Chondrocyte (in vitro differentiated cells): ENCODE measurements at regions not wholly inside any gene's neighbourhood (a gene's known extent, or its start where the extent isn't known, plus 50 kb on each side); places are given as distances from the start of the nearest gene placed in this dataset.

Source experiments
- DNase-seq: peaks from one replicate; pipeline ENCODE4 v3.0.0; 2021; ENCODE audit warnings: mixed read lengths, low spot score
- H3K27ac Mint-ChIP-seq: one replicate; pipeline ENCODE4 v1.8.0; 2021; ENCODE audit warnings: mild to moderate bottlenecking, moderate library complexity, mixed read lengths; ENCODE audit not compliant: unreplicated experiment
- H3K27me3 Mint-ChIP-seq: 2 replicates; pipeline ENCODE4 v1.8.0; 2021; ENCODE audit warnings: low read depth, mixed read lengths
- H3K36me3 Mint-ChIP-seq: 2 replicates; pipeline ENCODE4 v1.8.0; 2021; ENCODE audit warnings: low read depth, mixed read lengths
- H3K4me1 Mint-ChIP-seq: 2 replicates; pipeline ENCODE4 v1.8.0; 2021; ENCODE audit warnings: low read depth, mild to moderate bottlenecking, mixed read lengths
- H3K4me3 Mint-ChIP-seq: one replicate; pipeline ENCODE4 v1.8.0; 2021; ENCODE audit warnings: mild to moderate bottlenecking, moderate library complexity, mixed read lengths; ENCODE audit not compliant: unreplicated experiment
- H3K9me3 Mint-ChIP-seq: 2 replicates; pipeline ENCODE4 v1.8.0; 2021; ENCODE audit warnings: low read depth, mixed read lengths
- TF ChIP-seq, protein P1 (sequence below): fragments of 200-600 bp; sonication (generic); IDR thresholded peaks from 2 replicates; pipeline ENCODE4 v1.5.0; 2021; ENCODE audit warnings: antibody characterized with exemption, mild to moderate bottlenecking, moderate library complexity

DNA sequence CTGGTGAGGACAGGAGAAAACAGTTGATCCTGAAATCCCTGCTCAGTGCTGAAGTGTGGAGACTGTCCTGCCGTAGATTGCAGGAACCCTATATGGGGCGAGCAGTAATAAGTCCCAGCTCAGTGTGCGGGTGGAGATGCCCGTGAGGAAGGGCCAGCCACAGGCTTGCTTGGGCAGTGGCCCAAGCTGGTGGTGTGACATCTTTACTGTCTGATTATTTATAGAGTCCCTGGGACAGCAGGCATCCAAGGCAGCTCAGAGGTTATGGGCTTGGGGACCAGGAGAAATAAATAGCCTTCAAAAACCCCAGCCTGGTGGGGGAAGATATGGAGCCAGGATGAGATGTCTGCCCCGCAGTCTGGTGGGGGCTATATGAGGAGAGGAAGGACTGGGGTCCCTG is 170.7 kb upstream of the POU3F1 start:
- H3K36me3 Mint-ChIP-seq = no peaks in the 10 kb centered on the region

DNA sequence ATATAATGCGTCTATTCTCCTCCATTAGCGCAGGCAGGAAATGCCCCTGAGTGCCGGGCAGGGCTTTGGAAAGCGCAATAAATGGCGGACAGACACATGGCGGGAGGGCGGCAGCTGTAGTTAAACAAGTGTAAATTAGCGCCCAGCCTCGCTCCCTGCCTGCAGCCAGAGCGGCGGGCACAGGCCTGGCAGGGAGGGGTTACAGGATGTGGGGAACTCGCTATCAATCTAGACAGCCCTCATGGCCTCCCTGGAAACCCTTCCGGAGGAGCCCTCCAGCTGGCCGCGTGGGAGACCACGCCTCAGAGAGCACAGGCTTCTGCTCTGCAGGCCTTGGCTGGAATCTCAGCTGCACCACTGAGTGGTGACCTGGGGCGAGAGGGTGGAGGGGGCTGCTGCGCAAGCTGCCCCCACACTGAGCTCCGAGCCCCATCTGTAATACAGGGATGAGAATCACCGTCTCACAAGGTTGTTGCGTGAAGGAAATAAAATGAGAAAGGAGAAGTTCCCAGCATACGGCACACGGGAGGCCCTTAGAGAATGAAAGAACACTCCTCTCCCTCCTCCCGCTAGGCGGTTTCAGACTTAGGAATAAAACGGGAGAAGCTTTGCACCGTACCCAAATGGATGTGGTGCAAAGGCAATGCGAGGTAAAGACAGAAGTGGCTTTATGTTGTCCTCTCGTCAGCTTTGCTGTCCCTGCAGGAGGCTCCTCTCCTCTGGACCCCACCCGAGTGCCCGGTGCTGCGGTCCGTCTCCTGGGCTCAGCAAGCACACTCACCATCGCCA is 167.2 kb upstream of the POU3F1 start:
- TF ChIP-seq, protein P1, sequence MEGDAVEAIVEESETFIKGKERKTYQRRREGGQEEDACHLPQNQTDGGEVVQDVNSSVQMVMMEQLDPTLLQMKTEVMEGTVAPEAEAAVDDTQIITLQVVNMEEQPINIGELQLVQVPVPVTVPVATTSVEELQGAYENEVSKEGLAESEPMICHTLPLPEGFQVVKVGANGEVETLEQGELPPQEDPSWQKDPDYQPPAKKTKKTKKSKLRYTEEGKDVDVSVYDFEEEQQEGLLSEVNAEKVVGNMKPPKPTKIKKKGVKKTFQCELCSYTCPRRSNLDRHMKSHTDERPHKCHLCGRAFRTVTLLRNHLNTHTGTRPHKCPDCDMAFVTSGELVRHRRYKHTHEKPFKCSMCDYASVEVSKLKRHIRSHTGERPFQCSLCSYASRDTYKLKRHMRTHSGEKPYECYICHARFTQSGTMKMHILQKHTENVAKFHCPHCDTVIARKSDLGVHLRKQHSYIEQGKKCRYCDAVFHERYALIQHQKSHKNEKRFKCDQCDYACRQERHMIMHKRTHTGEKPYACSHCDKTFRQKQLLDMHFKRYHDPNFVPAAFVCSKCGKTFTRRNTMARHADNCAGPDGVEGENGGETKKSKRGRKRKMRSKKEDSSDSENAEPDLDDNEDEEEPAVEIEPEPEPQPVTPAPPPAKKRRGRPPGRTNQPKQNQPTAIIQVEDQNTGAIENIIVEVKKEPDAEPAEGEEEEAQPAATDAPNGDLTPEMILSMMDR = no peak
- H3K9me3 Mint-ChIP-seq = no peaks in the 10 kb centered on the region
- H3K36me3 Mint-ChIP-seq = no peaks in the 10 kb centered on the region
- DNase-seq = no peak
- H3K4me1 Mint-ChIP-seq = peaks cover 8% of the 10 kb centered on the region
- peaks cover 7% of the 10 kb centered on the region for H3K27me3 Mint-ChIP-seq
- no peak overlapping the region for H3K27ac Mint-ChIP-seq
- no peak overlapping the region for H3K4me3 Mint-ChIP-seq

More for the DNA sequence above, 170.7 kb upstream of the POU3F1 start:
- H3K27ac Mint-ChIP-seq = no peak overlapping the region
- DNase-seq = no peak
- H3K4me1 Mint-ChIP-seq = peaks cover 33% of the 10 kb centered on the region
- H3K4me3 Mint-ChIP-seq = no peak overlapping the region
- H3K9me3 Mint-ChIP-seq = no peaks in the 10 kb centered on the region
- no peaks in the 10 kb centered on the region for H3K27me3 Mint-ChIP-seq
- TF ChIP-seq, protein P1 = no peak

DNA sequence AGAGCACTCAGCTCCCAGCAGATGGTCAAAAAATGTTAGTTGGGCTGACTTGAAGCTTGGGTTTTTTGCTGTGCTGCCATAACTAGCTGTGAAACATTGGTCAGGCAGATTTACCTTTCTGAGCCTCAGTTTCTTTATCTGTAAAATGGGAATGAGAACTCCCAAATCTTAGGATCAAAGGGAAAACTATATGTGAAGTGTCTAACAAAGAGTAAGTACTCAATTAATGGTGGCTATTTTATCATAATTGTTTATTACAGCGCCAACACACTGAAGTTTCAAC is 164.2 kb upstream of the POU3F1 start:
- no peak for DNase-seq
- no peaks in the 10 kb centered on the region for H3K4me1 Mint-ChIP-seq
- TF ChIP-seq, protein P1 = no peak
- no peaks in the 10 kb centered on the region for H3K36me3 Mint-ChIP-seq
- peaks cover 7% of the 10 kb centered on the region for H3K27me3 Mint-ChIP-seq
- no peaks in the 10 kb centered on the region for H3K9me3 Mint-ChIP-seq
- H3K4me3 Mint-ChIP-seq = no peak overlapping the region
- H3K27ac Mint-ChIP-seq = no peak overlapping the region

DNA sequence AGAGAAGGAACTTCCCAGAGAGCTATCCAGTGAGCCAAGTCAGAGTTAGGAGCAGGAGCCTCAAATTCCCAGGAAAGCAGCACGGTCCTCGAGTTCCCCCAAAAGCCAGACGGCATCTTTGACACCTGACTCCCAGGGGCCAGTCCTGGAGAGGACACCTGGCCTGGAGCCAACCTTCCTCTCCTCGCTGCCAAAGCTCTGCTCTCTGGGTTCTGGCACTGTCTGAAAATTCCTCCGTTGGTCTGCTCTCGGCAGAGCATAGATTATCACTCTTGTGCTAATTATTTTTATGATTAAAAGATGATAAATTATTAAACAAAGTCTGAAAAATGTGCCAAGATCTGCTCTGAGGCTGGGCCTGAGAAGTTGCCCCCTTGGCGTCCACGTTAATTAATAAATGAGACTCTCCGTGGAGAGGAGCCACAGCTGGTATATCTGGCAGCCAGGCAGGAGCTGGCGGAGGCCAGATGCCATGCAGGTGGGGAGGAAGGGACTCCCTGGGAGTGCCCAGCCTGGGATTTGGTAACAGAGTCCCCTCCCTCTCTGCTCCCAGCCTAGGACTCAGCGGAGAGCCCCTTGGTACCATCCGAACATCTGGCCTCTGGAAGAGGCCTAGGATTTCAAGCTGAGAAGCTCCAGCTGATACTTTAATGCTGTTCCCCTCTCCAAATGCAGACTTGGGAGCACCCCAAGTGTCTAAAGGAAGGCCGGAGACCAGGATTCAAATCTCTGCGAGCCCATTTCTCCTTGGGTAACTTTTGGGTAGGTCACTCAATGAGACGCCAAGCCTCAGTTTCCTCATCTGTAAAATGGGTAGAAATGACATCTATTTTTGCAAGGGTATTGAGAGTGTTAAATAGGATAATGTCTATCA is 163.7 kb upstream of the POU3F1 start:
- H3K27ac Mint-ChIP-seq = no peak overlapping the region
- no peak for DNase-seq
- no peak overlapping the region for H3K4me3 Mint-ChIP-seq
- TF ChIP-seq, protein P1 = no peak
- H3K36me3 Mint-ChIP-seq = no peaks in the 10 kb centered on the region
- H3K27me3 Mint-ChIP-seq = peaks cover 7% of the 10 kb centered on the region
- H3K9me3 Mint-ChIP-seq = no peaks in the 10 kb centered on the region
- no peaks in the 10 kb centered on the region for H3K4me1 Mint-ChIP-seq

DNA sequence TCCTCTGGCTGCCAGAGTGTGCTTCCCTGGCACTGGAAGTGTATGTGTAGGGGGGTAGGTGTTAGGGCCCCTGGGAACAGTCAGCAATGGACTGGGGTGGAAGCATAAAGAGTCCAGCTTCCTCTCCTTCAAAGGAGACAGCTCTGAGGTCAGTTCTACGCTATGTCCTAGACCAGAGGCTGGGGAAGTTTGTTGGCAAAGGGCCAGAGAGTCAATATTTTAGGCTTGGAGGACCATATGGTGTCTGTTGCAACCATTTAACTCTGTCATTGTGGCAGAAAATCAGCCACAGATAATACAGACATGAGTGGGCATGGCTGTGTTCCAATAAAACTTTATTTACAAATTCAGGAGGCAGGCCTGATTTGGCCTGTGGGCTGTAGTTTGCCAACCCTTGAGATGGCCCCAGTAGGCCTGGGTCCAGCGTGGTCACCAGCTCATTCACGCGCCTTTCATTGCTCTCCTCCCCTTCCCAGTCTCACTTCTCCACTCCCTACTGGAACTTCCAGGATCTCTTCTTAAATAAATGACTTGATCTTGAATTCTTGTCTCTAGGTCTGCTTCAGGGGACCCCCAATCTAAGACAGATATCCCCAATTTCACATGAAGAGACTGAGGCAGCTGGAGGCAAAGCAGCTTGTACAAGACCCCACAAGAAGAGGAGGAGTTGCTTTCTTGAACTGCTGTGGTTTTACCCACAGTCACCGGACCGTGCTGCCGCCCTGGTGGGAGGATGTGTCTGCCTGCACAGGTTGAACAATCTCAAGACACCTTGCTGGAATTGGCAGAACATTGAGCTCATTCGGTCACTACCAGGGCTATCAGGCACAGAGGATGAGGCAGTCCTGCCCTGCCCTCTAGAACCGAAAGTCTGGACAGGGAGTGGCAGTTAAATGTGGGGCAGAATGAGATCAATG is 162.4 kb upstream of the POU3F1 start:
- no peak for DNase-seq
- H3K36me3 Mint-ChIP-seq = no peaks in the 10 kb centered on the region
- no peak overlapping the region for H3K4me3 Mint-ChIP-seq
- TF ChIP-seq, protein P1 = no peak
- no peaks in the 10 kb centered on the region for H3K4me1 Mint-ChIP-seq
- H3K9me3 Mint-ChIP-seq = no peaks in the 10 kb centered on the region
- H3K27ac Mint-ChIP-seq = no peak overlapping the region
- H3K27me3 Mint-ChIP-seq = peaks cover 7% of the 10 kb centered on the region
